Endothelial cell (in vitro differentiated cells): ENCODE measurements at regions not wholly inside any gene's neighbourhood (a gene's known extent, or its start where the extent isn't known, plus 50 kb on each side); places are given as distances from the start of the nearest gene placed in this dataset.
"Not testable (repeated sequence)": the region's sequence is repeated elsewhere in the genome, so short reads cannot be mapped to it uniquely, and the experiment has no call there.

ENCODE experiments used
- DNase-seq: peaks from one replicate; pipeline ENCODE4 v3.0.0; 2021; ENCODE audit warnings: low spot score
- H3K27ac Mint-ChIP-seq: one replicate; pipeline ENCODE4 v1.8.0; 2021; ENCODE audit warnings: mixed read lengths, inconsistent platforms; ENCODE audit not compliant: unreplicated experiment
- H3K27me3 Mint-ChIP-seq: one replicate; pipeline ENCODE4 v1.8.0; 2021; ENCODE audit warnings: mild to moderate bottlenecking, moderate library complexity, mixed read lengths, inconsistent platforms; ENCODE audit not compliant: unreplicated experiment
- H3K36me3 Mint-ChIP-seq: one replicate; pipeline ENCODE4 v1.8.0; 2021; ENCODE audit warnings: mild to moderate bottlenecking, low read depth, mixed read lengths, inconsistent platforms; ENCODE audit not compliant: unreplicated experiment
- H3K4me1 Mint-ChIP-seq: one replicate; pipeline ENCODE4 v1.8.0; 2021; ENCODE audit warnings: mild to moderate bottlenecking, mixed read lengths, inconsistent platforms; ENCODE audit not compliant: unreplicated experiment
- H3K4me3 Mint-ChIP-seq: one replicate; pipeline ENCODE4 v1.8.0; 2021; ENCODE audit warnings: mild to moderate bottlenecking, mixed read lengths, inconsistent platforms; ENCODE audit not compliant: unreplicated experiment
- H3K9me3 Mint-ChIP-seq: one replicate; pipeline ENCODE4 v1.8.0; 2021; ENCODE audit warnings: mixed read lengths, inconsistent platforms; ENCODE audit not compliant: unreplicated experiment
- CTCF ChIP-seq: fragments of 200-600 bp; sonication (generic); IDR thresholded peaks from one replicate; pipeline ENCODE4 v1.5.0; 2021; ENCODE audit warnings: antibody characterized with exemption; ENCODE audit not compliant: unreplicated experiment

GRCh38 chr5:163869581-163869980, 364.2 kb downstream of the MAT2B start:
- no peaks in the 10 kb centered on the region for H3K27me3 Mint-ChIP-seq
- no peaks in the 10 kb centered on the region for H3K4me1 Mint-ChIP-seq
- TF ChIP-seq CTCF, result no peak
- H3K36me3 Mint-ChIP-seq, result no peaks in the 10 kb centered on the region
- no peaks in the 10 kb centered on the region for H3K9me3 Mint-ChIP-seq
- H3K4me3 Mint-ChIP-seq, result no peak overlapping the region
- DNase-seq, result no peak
- H3K27ac Mint-ChIP-seq, result no peak overlapping the region

GRCh38 chr5:163870441-163870840, 365.0 kb downstream of the MAT2B start:
- Mint-ChIP-seq H3K27me3 (no peaks in the 10 kb centered on the region), H3K4me3 (no peak overlapping the region), H3K9me3 (no peaks in the 10 kb centered on the region), H3K27ac (no peak overlapping the region), H3K36me3 (no peaks in the 10 kb centered on the region), H3K4me1 (no peaks in the 10 kb centered on the region)
- no peak for DNase-seq
- no peak for TF ChIP-seq CTCF

DNA sequence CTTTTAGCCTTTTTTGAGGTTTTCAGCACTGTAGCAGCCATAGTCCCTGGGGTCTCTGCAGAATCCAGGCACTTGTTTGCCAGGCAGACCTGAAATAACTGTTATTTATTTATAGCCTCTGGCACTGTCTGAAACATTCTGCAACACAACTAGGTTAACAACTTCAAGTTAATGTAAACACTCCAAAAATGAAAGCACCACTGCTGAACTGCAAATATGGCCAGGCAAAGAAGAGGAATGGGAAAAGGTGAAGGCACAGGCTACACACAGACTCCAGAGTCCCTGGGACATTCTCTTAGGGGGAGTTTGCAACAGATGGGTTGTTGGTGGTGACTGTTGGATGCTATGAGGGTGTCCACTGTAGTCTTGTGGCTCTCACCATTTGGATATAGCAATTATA, 369.0 kb downstream of the MAT2B start:
- Mint-ChIP-seq H3K36me3 (no peaks in the 10 kb centered on the region), H3K4me3 (no peak overlapping the region), H3K27ac (no peak overlapping the region), H3K9me3 (no peaks in the 10 kb centered on the region), H3K4me1 (no peaks in the 10 kb centered on the region), H3K27me3 (no peaks in the 10 kb centered on the region)
- no peak for TF ChIP-seq CTCF
- no peak for DNase-seq

DNA sequence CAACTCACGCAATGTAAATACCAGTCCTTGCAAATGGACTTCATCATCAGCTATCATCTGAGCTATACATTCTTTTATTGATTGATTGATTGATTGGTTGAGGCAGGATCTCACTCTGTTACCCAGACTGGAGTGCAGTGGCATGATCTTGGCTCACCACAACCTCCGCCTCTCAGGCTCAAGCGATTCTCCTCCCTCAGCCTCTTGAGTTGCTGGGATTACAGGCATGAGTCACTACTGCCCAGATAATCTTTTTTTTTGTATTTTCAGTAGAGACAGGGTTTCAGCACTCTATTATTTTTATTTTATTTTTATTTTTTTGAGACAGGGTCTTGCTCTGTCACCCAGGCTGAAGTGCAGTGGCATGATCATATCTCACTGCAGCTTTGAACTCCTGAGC, 369.5 kb downstream of the MAT2B start:
- not testable (repeated sequence) for H3K4me1 Mint-ChIP-seq, H3K27ac Mint-ChIP-seq, H3K27me3 Mint-ChIP-seq, H3K4me3 Mint-ChIP-seq, DNase-seq, H3K36me3 Mint-ChIP-seq, H3K9me3 Mint-ChIP-seq

DNA sequence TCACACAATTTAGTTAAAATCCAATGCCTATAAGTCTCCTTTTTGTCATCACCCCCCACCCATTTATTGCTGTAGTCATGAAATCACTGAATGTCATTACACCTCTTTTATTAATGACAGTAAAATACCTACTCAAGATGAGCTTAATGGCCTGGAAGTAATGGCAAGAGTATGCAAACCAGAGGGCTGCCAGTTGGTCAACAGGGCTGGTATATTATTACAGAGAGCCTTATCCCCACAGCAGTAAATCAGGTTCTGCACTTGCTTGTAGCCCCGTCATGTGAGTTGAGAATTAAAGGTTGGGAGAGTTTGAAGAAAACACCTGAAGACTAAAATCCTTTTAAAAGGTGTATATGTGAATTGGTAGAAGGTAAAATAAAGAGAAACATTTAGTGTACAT, 372.4 kb downstream of the MAT2B start:
- no peak for TF ChIP-seq CTCF
- H3K4me1 Mint-ChIP-seq, result no peaks in the 10 kb centered on the region
- H3K27ac Mint-ChIP-seq, result no peak overlapping the region
- H3K36me3 Mint-ChIP-seq, result no peaks in the 10 kb centered on the region
- no peak for DNase-seq
- H3K9me3 Mint-ChIP-seq, result no peaks in the 10 kb centered on the region
- H3K4me3 Mint-ChIP-seq, result no peak overlapping the region
- H3K27me3 Mint-ChIP-seq, result no peaks in the 10 kb centered on the region

DNA sequence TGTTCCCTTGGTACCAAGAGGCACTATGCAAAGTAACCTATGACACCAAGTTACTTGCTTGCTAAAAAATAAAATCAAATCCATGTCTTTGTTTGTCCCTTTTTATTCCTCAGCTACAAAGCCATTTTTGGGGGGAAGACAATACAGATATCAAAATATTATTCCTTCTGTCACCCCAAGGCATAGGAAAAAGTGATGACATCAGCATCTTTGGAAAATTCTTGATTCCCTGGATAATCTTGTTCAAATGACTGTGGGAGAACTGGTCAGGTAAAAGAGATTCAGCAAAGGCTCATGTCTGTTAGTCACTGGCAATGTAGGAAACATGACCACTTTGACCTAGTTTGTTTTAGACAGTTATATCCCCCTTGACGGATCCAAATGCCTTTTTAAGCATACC, 373.1 kb downstream of the MAT2B start:
- Mint-ChIP-seq H3K27me3 (no peaks in the 10 kb centered on the region), H3K27ac (no peak overlapping the region), H3K9me3 (no peaks in the 10 kb centered on the region), H3K4me1 (no peaks in the 10 kb centered on the region), H3K36me3 (no peaks in the 10 kb centered on the region), H3K4me3 (no peak overlapping the region)
- TF ChIP-seq CTCF, result no peak
- DNase-seq, result no peak
